Endothelial cell (in vitro differentiated cells): ENCODE measurements at regions not wholly inside any gene's neighbourhood (a gene's known extent, or its start where the extent isn't known, plus 50 kb on each side); places are given as distances from the start of the nearest gene placed in this dataset.

Experiments used
- DNase-seq: peaks from one replicate; pipeline ENCODE4 v3.0.0; 2021; ENCODE audit warnings: low spot score
- H3K27ac Mint-ChIP-seq: one replicate; pipeline ENCODE4 v1.8.0; 2021; ENCODE audit warnings: mixed read lengths, inconsistent platforms; ENCODE audit not compliant: unreplicated experiment
- H3K27me3 Mint-ChIP-seq: one replicate; pipeline ENCODE4 v1.8.0; 2021; ENCODE audit warnings: mild to moderate bottlenecking, moderate library complexity, mixed read lengths, inconsistent platforms; ENCODE audit not compliant: unreplicated experiment
- H3K36me3 Mint-ChIP-seq: one replicate; pipeline ENCODE4 v1.8.0; 2021; ENCODE audit warnings: mild to moderate bottlenecking, low read depth, mixed read lengths, inconsistent platforms; ENCODE audit not compliant: unreplicated experiment
- H3K4me1 Mint-ChIP-seq: one replicate; pipeline ENCODE4 v1.8.0; 2021; ENCODE audit warnings: mild to moderate bottlenecking, mixed read lengths, inconsistent platforms; ENCODE audit not compliant: unreplicated experiment
- H3K4me3 Mint-ChIP-seq: one replicate; pipeline ENCODE4 v1.8.0; 2021; ENCODE audit warnings: mild to moderate bottlenecking, mixed read lengths, inconsistent platforms; ENCODE audit not compliant: unreplicated experiment
- H3K9me3 Mint-ChIP-seq: one replicate; pipeline ENCODE4 v1.8.0; 2021; ENCODE audit warnings: mixed read lengths, inconsistent platforms; ENCODE audit not compliant: unreplicated experiment
- TF ChIP-seq, protein P1 (sequence below): fragments of 200-600 bp; sonication (generic); IDR thresholded peaks from one replicate; pipeline ENCODE4 v1.5.0; 2021; ENCODE audit warnings: antibody characterized with exemption; ENCODE audit not compliant: unreplicated experiment

DNA sequence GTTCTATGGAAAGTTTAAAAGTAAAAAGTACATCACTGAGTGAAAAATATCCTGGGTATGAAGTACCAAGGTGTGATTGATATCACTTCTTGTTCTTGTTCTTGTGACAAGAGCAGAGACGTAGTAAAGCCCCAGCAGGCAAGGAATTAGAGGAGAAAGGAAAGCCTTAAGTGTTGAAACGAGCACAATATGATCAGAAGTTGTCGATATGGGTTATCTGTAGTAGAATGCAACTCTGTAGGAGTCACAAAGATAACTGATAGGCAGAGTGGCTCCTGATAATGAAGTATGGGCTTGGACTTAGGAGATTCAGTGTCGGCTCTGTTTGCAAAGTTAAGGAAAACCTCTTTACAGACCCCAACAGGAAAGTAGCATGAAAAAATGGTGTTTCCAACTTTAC lies 1179.1 kb downstream of the DTWD2 start:
- Mint-ChIP-seq H3K4me1 (no peaks in the 10 kb centered on the region), H3K27me3 (no peaks in the 10 kb centered on the region), H3K9me3 (no peaks in the 10 kb centered on the region), H3K4me3 (no peak overlapping the region), H3K27ac (no peak overlapping the region), H3K36me3 (no peaks in the 10 kb centered on the region)
- TF ChIP-seq, protein P1, sequence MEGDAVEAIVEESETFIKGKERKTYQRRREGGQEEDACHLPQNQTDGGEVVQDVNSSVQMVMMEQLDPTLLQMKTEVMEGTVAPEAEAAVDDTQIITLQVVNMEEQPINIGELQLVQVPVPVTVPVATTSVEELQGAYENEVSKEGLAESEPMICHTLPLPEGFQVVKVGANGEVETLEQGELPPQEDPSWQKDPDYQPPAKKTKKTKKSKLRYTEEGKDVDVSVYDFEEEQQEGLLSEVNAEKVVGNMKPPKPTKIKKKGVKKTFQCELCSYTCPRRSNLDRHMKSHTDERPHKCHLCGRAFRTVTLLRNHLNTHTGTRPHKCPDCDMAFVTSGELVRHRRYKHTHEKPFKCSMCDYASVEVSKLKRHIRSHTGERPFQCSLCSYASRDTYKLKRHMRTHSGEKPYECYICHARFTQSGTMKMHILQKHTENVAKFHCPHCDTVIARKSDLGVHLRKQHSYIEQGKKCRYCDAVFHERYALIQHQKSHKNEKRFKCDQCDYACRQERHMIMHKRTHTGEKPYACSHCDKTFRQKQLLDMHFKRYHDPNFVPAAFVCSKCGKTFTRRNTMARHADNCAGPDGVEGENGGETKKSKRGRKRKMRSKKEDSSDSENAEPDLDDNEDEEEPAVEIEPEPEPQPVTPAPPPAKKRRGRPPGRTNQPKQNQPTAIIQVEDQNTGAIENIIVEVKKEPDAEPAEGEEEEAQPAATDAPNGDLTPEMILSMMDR, result no peak
- no peak for DNase-seq

DNA sequence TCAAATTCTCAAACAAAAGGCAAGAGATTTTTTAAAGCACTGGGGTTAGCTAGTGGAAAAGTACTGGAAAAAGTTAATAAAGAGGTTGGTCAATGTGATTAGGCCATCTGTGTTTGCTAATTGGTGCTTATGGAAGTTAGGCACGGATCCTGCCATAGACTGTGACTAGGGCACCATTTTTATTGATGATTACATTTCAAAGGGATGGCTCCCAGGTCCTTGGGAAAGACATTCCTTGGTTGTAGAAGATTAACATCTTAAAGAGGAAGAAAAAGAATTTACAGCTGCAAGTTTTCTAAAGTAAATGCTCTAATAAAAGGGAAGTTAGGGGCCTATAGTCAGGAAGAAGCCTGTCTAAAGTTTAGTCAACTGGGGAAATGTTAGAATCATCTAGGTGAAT lies 1183.3 kb downstream of the DTWD2 start:
- no peak overlapping the region for H3K4me3 Mint-ChIP-seq
- no peak for DNase-seq
- no peaks in the 10 kb centered on the region for H3K9me3 Mint-ChIP-seq
- no peaks in the 10 kb centered on the region for H3K27me3 Mint-ChIP-seq
- TF ChIP-seq, protein P1, result no peak
- no peaks in the 10 kb centered on the region for H3K4me1 Mint-ChIP-seq
- H3K36me3 Mint-ChIP-seq, result no peaks in the 10 kb centered on the region
- H3K27ac Mint-ChIP-seq, result no peak overlapping the region

DNA sequence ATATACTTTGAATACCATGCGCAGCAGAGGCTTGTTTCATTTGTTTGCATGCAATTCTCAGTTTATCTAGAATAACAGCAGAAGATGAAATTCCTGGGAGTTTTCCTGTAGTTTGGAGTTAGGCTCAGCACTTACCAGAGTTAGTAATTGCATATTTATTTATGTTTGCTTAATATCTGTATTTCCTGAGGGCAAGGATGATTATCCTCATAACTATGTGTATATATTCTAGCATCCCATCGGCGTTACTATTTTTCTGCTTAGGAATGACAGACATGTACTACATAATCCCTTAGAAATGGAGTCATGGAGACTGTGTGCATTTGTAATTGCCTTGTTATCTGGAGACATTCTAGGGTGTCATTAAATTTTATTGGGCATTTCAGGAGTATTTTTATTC lies 1184.8 kb downstream of the DTWD2 start:
- no peak for DNase-seq
- no peak overlapping the region for H3K4me3 Mint-ChIP-seq
- TF ChIP-seq, protein P1, result no peak
- no peak overlapping the region for H3K27ac Mint-ChIP-seq
- no peaks in the 10 kb centered on the region for H3K36me3 Mint-ChIP-seq
- no peaks in the 10 kb centered on the region for H3K9me3 Mint-ChIP-seq
- no peaks in the 10 kb centered on the region for H3K4me1 Mint-ChIP-seq
- H3K27me3 Mint-ChIP-seq, result no peaks in the 10 kb centered on the region

DNA sequence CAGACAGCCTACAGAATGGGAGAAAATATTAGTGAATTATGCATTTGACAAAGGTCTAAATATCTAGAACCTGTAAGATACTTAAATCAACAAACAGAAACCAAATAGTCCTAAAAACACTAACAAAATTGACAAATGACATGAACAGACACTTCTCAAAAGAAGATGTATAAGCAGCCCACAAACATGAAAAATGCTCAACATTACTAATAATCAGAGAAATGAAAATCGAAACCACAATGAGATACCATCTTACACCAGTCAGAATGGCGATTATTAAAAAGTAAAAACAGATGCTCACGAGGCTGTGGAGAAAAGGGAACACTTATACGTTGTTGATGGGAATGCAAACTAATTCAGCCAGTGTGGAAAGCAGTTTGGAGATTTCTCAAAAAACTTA lies 1186.8 kb downstream of the DTWD2 start:
- TF ChIP-seq, protein P1, result no peak
- no peaks in the 10 kb centered on the region for H3K9me3 Mint-ChIP-seq
- H3K36me3 Mint-ChIP-seq, result no peaks in the 10 kb centered on the region
- H3K27ac Mint-ChIP-seq, result no peak overlapping the region
- no peaks in the 10 kb centered on the region for H3K27me3 Mint-ChIP-seq
- DNase-seq, result no peak
- no peaks in the 10 kb centered on the region for H3K4me1 Mint-ChIP-seq
- no peak overlapping the region for H3K4me3 Mint-ChIP-seq

DNA sequence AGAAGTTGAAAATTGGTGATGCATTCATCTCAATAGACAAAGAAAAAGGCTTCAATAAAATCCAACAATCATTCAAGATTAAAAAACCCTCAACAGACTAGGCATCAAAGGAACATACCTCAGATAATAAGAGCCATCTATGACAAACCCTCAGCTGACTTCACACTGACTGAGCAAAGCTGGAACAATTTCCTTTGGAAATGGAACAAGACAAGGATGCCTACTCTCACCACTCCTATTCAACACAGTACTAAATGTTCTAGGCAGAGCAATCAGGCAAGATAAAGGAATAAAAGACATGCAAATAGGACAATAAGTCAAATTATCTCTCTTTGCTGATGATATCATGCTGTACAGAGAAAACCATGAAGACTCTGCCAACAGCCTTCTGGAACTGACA lies 1188.1 kb downstream of the DTWD2 start:
- H3K36me3 Mint-ChIP-seq, result no peaks in the 10 kb centered on the region

More for the DNA sequence above, 1188.1 kb downstream of the DTWD2 start:
- no peaks in the 10 kb centered on the region for H3K27me3 Mint-ChIP-seq
- H3K4me3 Mint-ChIP-seq, result no peak overlapping the region
- TF ChIP-seq, protein P1, result no peak
- H3K9me3 Mint-ChIP-seq, result no peaks in the 10 kb centered on the region
- no peaks in the 10 kb centered on the region for H3K4me1 Mint-ChIP-seq
- DNase-seq, result no peak
- no peak overlapping the region for H3K27ac Mint-ChIP-seq
